Fibroblast of lung (primary cell): ENCODE measurements at regions not wholly inside any gene's neighbourhood (a gene's known extent, or its start where the extent isn't known, plus 50 kb on each side); places are given as distances from the start of the nearest gene placed in this dataset.

Source experiments
- EZH2 ChIP-seq: IDR thresholded peaks from 2 replicates; pipeline ENCODE4 v1.5.1; 2012; ENCODE audit warnings: low read length, control low read depth, mild to moderate bottlenecking; ENCODE audit errors: missing control alignments
- TF ChIP-seq, protein P1 (sequence below), 2 donors: IDR thresholded peaks in 1 of 2; conservative IDR thresholded peaks in 1 of 2; 1 replicate in 1 of 2; 2 replicates in 1 of 2; pipeline ENCODE4 v1.5.1; 2011 to 2012; ENCODE audit warnings: low read length in 2 of 2, control low read depth in 1 of 2, inconsistent platforms in 1 of 2, low read depth in 1 of 2, mild to moderate bottlenecking in 1 of 2

DNA sequence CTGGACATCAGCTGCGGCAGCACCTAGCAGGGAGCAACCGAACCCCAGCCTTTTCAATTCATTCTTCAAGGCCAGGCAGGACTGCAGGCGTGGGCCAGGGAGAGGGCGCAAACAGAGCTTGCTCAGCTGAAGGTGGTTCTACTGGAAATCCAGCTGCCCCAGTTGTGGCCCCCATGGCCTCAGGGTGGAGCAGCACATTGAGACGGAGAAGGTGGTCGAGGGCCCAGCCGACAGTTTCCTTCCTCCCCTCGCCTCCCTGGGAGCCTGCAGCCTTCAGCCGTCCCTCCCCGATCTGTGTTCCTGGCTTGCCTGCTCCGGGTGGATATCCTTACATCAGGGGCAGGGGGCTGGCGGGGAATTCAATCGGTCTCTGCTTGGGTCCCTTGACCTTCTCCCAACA, 217.8 kb downstream of the ANKRD60 start:
- TF ChIP-seq, protein P1, sequence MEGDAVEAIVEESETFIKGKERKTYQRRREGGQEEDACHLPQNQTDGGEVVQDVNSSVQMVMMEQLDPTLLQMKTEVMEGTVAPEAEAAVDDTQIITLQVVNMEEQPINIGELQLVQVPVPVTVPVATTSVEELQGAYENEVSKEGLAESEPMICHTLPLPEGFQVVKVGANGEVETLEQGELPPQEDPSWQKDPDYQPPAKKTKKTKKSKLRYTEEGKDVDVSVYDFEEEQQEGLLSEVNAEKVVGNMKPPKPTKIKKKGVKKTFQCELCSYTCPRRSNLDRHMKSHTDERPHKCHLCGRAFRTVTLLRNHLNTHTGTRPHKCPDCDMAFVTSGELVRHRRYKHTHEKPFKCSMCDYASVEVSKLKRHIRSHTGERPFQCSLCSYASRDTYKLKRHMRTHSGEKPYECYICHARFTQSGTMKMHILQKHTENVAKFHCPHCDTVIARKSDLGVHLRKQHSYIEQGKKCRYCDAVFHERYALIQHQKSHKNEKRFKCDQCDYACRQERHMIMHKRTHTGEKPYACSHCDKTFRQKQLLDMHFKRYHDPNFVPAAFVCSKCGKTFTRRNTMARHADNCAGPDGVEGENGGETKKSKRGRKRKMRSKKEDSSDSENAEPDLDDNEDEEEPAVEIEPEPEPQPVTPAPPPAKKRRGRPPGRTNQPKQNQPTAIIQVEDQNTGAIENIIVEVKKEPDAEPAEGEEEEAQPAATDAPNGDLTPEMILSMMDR (conservative IDR thresholded peaks at IDR 0.05 in 1 of 2, IDR thresholded peaks at IDR 0.05 in 1 of 2; ENCODE audit: low read depth in 1 of 2, low read length in 2 of 2), result no peak
- TF ChIP-seq EZH2, result no peak
